Astrocyte of the cerebellum (primary cell): ENCODE measurements at regions not wholly inside any gene's neighbourhood (a gene's known extent, or its start where the extent isn't known, plus 50 kb on each side); places are given as distances from the start of the nearest gene placed in this dataset.

Experiments
- DNase-seq: peaks from one replicate; pipeline ENCODE4 v3.0.0-alpha.2; 2011; ENCODE audit warnings: low read depth
- H3K4me3 ChIP-seq: 2 replicates; pipeline ENCODE4 v1.5.1; 2011; ENCODE audit warnings: mild to moderate bottlenecking, low read depth, low read length, moderate library complexity
- in situ Hi-C: cut with HindIII; loops from 2 replicates; pipeline ENCODE4 v1.10.0; 2017; ENCODE audit warnings: low sequenced_read_pairs
- TF ChIP-seq, protein P1 (sequence below): IDR thresholded peaks from 2 replicates; pipeline ENCODE4 v1.5.1; 2012; ENCODE audit warnings: low read length, low read depth, moderate library complexity, mild to moderate bottlenecking; ENCODE audit errors: missing control alignments

DNA sequence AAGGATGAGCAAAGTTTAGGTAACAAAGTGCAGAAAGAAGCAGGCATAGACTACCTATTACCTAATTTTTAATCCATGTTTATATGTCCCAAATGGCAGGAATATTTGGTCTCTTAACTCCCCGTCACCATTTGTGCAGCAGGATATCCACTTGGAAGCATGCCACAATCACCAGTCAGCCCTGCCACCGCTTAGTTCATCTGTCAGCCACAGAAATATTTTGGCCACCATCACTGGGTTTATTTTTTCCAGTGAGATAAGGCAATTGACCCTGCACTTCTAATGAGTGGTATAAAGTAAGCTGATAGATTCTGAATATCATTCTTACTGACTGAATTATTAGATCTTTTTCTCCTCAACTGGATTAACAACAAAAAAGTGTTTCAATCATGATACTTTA lies 152.9 kb upstream of the SOX2 start:
- TF ChIP-seq, protein P1, sequence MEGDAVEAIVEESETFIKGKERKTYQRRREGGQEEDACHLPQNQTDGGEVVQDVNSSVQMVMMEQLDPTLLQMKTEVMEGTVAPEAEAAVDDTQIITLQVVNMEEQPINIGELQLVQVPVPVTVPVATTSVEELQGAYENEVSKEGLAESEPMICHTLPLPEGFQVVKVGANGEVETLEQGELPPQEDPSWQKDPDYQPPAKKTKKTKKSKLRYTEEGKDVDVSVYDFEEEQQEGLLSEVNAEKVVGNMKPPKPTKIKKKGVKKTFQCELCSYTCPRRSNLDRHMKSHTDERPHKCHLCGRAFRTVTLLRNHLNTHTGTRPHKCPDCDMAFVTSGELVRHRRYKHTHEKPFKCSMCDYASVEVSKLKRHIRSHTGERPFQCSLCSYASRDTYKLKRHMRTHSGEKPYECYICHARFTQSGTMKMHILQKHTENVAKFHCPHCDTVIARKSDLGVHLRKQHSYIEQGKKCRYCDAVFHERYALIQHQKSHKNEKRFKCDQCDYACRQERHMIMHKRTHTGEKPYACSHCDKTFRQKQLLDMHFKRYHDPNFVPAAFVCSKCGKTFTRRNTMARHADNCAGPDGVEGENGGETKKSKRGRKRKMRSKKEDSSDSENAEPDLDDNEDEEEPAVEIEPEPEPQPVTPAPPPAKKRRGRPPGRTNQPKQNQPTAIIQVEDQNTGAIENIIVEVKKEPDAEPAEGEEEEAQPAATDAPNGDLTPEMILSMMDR, result no peak
- in situ Hi-C loops, result no loop called here
- no peak for DNase-seq
- no peak overlapping the region for H3K4me3 ChIP-seq

DNA sequence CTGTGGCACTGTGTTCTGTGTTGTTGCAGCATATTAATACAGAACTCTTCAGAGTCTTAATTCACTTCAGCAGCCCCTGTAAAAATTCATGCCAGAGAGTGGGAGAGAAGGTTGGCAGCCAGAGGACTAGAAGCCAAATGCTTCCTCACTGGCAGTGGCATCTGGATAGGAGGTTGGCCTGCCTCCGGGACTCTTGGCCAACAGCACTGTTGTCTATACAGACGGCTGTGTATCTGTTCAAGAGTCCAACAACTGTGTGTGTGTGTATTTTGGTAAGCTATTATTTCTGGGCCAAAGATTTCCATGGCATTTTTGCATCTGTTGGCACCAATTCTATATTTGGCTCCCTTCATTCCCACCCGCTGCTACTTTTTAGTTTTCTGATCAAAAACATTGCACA lies 156.0 kb upstream of the SOX2 start:
- no peak overlapping the region for H3K4me3 ChIP-seq
- in situ Hi-C loops, result no loop called here
- TF ChIP-seq, protein P1, result no peak
- no peak for DNase-seq

DNA sequence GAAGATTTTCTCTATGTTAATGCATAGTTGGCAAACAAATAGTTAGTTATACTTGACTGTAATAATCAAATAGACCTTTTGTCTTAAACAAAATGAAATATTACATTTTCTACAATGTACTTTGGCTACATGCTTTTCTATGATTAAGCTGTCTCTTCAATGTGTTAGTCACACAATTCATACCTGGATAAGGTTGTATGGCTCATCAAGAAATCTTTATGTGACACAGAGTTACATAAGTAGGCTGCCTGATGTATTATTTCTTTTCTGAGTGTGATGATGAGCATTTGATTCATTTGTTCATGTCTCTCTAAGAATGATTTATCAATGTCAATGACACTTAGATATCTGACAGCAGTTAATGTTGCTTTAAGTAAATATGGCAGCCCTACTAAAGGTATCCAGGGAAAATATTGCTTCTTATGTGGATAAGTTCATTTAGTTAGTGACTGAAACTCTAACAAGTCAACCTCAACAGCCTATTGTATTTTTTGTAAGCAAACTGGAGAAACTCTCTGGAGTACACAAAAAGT lies 157.4 kb upstream of the SOX2 start:
- in situ Hi-C loops, result no loop called here
- TF ChIP-seq, protein P1, result no peak
- H3K4me3 ChIP-seq, result no peak overlapping the region
- no peak for DNase-seq

DNA sequence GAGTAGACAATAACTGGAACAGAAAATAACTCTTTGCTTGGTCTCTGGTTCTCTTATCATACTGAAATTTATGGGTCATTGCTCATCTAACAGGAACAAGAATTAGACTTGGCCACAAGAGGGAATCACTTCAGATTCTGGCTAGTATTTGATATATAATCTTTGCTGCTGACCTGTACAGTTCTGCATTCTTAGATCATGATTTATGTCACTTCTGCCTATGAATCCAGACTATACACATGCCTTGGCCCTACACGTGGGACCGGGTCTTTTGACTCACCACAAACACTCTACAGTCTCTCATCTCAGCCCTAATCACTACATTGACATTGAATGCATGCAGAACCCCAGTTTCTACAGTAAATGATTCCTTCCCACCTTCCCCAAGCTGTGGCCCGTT lies 162.5 kb upstream of the SOX2 start:
- TF ChIP-seq, protein P1, result no peak
- H3K4me3 ChIP-seq, result no peak overlapping the region
- DNase-seq, result no peak
- in situ Hi-C loops, result no loop called here

DNA sequence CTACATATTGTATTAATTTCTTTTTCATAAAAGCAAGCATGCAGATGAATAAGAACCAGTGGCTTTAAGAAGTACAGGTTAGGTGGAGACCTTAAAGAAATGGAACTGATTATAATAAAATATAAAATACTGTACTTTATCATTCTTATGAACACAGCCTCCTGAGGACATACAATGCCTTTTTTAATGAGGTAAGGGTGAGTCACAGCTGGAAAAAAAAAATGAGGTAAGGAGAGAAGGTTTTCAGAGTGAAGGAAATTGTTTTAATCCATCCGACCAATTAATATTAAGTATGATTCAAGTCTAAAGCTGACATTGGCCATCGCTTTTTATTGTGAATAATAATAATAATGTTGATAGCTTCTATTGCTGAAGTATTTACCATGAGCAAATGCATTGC lies 170.3 kb upstream of the SOX2 start:
- in situ Hi-C loops, result no loop called here
- DNase-seq, result no peak
- no peak overlapping the region for H3K4me3 ChIP-seq
- TF ChIP-seq, protein P1, result no peak

DNA sequence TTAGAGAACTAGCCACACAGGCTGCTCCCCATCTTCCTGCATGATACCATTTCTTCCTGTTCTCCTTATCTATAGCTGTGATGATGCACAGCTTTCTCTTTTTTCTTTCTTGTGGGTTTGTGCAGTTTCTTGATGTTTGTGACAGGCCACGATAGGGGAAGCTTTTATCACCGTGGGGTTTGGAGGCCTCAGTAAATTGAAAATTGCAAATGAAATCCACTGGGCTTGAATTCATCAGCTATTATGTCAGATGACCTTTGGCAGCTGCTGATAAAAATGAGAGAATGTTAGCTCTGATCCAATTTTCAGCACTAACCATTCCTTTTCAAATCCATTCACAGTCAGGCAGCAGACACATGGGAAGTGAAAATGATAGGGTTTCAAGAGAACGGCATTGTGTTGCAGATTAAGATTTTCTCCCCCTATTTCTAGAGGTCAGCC lies 176.9 kb upstream of the SOX2 start:
- H3K4me3 ChIP-seq, result no peak overlapping the region
- in situ Hi-C loops, result loop anchor here (5.0 kb wide), 1 partner anchor 78 kb away; no protein-coding TSS in a partner anchor
- TF ChIP-seq, protein P1, result no peak
- no peak for DNase-seq
